Fibroblast of lung (primary cell): ENCODE measurements at regions not wholly inside any gene's neighbourhood (a gene's known extent, or its start where the extent isn't known, plus 50 kb on each side); places are given as distances from the start of the nearest gene placed in this dataset.

Source experiments
- DNase-seq, 2 donors: peaks; one replicate each; pipeline versions ENCODE4 v3.0.0 to v3.0.0-alpha.2; 2010; ENCODE audit warnings: low read depth in 2 of 2
- H2AFZ ChIP-seq: 2 replicates; pipeline ENCODE4 v1.5.1; 2012; ENCODE audit warnings: low read length, control low read depth, inconsistent platforms
- H3K27ac ChIP-seq: 2 replicates; pipeline ENCODE4 v1.5.1; 2011; ENCODE audit warnings: low read length, control low read depth; ENCODE audit not compliant: insufficient read depth
- H3K27me3 ChIP-seq: 2 replicates; pipeline ENCODE4 v1.5.1; 2011; ENCODE audit warnings: mild to moderate bottlenecking, low read length; ENCODE audit not compliant: control insufficient read depth, insufficient read depth
- H3K36me3 ChIP-seq: 2 replicates; pipeline ENCODE4 v1.5.1; 2011; ENCODE audit warnings: low read length; ENCODE audit not compliant: control insufficient read depth, insufficient read depth
- H3K4me1 ChIP-seq: 2 replicates; pipeline ENCODE4 v1.5.1; 2011; ENCODE audit warnings: low read length; ENCODE audit not compliant: control insufficient read depth, insufficient read depth; ENCODE audit errors: extremely low read depth
- H3K4me2 ChIP-seq: 2 replicates; pipeline ENCODE4 v1.5.1; 2011; ENCODE audit warnings: low read length, control low read depth; ENCODE audit not compliant: insufficient read depth; ENCODE audit errors: extremely low read depth
- H3K4me3 ChIP-seq, 4 experiments: fragments of 200-600 bp in 1 of 4; sonication (generic) in 1 of 4; replicated peaks in 1 of 4; 2 replicates each; pipeline ENCODE4 v1.5.1; 2011 to 2016; ENCODE audit warnings: low read length in 4 of 4, low read depth in 3 of 4, mild to moderate bottlenecking in 3 of 4, control low read depth in 2 of 4, inconsistent platforms in 1 of 4, mixed read lengths in 1 of 4; ENCODE audit not compliant: insufficient read depth in 1 of 4; ENCODE audit errors: control extremely low read depth in 1 of 4
- H3K79me2 ChIP-seq: 2 replicates; pipeline ENCODE4 v1.5.1; 2012; ENCODE audit warnings: mild to moderate bottlenecking, low read length, inconsistent platforms; ENCODE audit not compliant: control insufficient read depth, insufficient read depth
- H3K9ac ChIP-seq: 2 replicates; pipeline ENCODE4 v1.5.1; 2011; ENCODE audit warnings: mild to moderate bottlenecking, low read length, control low read depth; ENCODE audit not compliant: insufficient read depth
- H3K9me3 ChIP-seq: 2 replicates; pipeline ENCODE4 v1.5.1; 2012; ENCODE audit warnings: low read depth, low read length; ENCODE audit not compliant: control insufficient read depth, insufficient read depth
- H4K20me1 ChIP-seq: 2 replicates; pipeline ENCODE4 v1.5.1; 2011; ENCODE audit warnings: low read length; ENCODE audit not compliant: control insufficient read depth, insufficient read depth; ENCODE audit errors: extremely low read depth
- CTCF ChIP-seq, 2 donors: IDR thresholded peaks in 1 of 2; conservative IDR thresholded peaks in 1 of 2; 1 replicate in 1 of 2; 2 replicates in 1 of 2; pipeline ENCODE4 v1.5.1; 2011 to 2012; ENCODE audit warnings: low read length in 2 of 2, control low read depth in 1 of 2, inconsistent platforms in 1 of 2, low read depth in 1 of 2, mild to moderate bottlenecking in 1 of 2
- EZH2 ChIP-seq: IDR thresholded peaks from 2 replicates; pipeline ENCODE4 v1.5.1; 2012; ENCODE audit warnings: low read length, control low read depth, mild to moderate bottlenecking; ENCODE audit errors: missing control alignments

DNA sequence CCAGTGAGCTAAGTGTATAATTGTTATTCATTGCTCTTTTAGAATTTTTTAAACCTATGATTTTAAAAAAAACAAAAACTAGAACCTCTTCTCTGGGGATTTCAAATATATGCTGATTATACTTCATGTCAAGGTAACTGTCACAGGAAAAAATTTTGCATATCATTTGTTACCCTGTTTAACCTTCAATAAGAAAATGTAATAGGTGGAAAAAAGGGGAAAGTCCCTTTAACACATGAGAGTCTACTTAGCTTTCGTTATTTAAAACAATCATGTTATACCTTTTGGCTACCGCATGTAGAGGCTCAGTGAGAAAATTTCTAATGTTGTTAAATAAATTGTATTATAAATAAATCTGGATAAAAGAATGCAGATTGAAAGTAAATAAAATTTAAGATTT lies 190.1 kb upstream of the AKR1E2 start:
- H3K27ac ChIP-seq = no peak overlapping the region
- no peaks in the 10 kb centered on the region for H3K27me3 ChIP-seq
- no peak overlapping the region for H3K4me2 ChIP-seq
- no peaks in the 10 kb centered on the region for H3K36me3 ChIP-seq
- no peak overlapping the region for H3K9ac ChIP-seq
- no peaks in the 10 kb centered on the region for H3K79me2 ChIP-seq
- H3K4me3 ChIP-seq = no peak overlapping the region
- H2AFZ ChIP-seq = no peak overlapping the region
- TF ChIP-seq EZH2 (no peak), CTCF (conservative IDR thresholded peaks at IDR 0.05 in 1 of 2, IDR thresholded peaks at IDR 0.05 in 1 of 2; ENCODE audit: low read depth in 1 of 2, low read length in 2 of 2) (no peak)
- H3K9me3 ChIP-seq = no peaks in the 10 kb centered on the region
- H3K4me1 ChIP-seq = no peaks in the 10 kb centered on the region
- H4K20me1 ChIP-seq = no peaks in the 10 kb centered on the region
- DNase-seq = no peak

DNA sequence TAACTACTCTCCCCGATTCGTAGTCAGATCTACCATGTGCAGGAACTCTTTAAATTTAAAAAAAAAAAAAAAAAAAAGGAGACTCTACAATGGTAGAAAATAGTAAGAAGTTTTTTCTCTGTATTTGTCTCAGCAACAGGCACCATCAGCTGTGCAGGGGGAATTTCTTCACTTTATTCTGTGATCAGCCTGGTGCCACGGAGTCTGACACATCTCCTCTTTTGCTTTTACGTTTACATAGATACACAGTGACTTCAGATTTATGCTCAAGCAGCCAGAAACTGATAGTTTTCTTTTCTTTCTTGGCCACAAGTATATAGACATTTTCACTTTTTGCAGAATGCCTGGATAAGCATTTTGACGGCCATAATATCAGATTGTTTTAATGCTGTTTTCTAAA lies 190.6 kb upstream of the AKR1E2 start:
- no peak for TF ChIP-seq CTCF (conservative IDR thresholded peaks at IDR 0.05 in 1 of 2, IDR thresholded peaks at IDR 0.05 in 1 of 2; ENCODE audit: low read depth in 1 of 2, low read length in 2 of 2)
- TF ChIP-seq EZH2 = no peak
- Histone ChIP-seq H3K9me3 (no peaks in the 10 kb centered on the region), H2AFZ (no peak overlapping the region), H3K79me2 (no peaks in the 10 kb centered on the region), H3K27me3 (no peaks in the 10 kb centered on the region), H3K27ac (no peak overlapping the region), H3K9ac (no peak overlapping the region), H3K4me1 (no peaks in the 10 kb centered on the region), H3K4me3 (no peak overlapping the region), H3K36me3 (no peaks in the 10 kb centered on the region), H3K4me2 (no peak overlapping the region), H4K20me1 (no peaks in the 10 kb centered on the region)
- DNase-seq = peak in 1 of 2 donors; percentile 35

DNA sequence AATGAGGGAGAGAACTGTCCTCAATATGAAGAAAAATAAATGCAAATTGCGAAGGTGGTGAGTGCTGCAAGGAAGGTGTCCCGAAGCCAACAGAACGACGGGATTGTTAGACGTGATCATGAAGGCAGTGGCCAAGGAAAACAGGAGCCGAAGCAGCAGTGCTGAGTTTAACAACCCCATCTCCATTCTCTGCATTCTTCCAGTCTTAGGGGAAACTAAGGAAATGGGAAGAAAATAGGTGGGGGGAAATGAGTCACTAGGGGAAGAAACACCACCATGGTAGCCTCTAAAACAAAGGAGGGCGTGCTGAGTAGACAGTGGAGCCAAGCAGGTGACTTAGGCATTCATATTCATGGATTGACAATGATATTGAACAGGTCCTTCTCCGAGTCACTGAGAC lies 192.2 kb upstream of the AKR1E2 start:
- Histone ChIP-seq H3K9ac (no peak overlapping the region), H2AFZ (no peak overlapping the region), H3K4me1 (no peaks in the 10 kb centered on the region), H3K9me3 (no peaks in the 10 kb centered on the region), H3K4me3 (no peak overlapping the region), H3K4me2 (no peak overlapping the region), H3K79me2 (no peaks in the 10 kb centered on the region), H4K20me1 (no peaks in the 10 kb centered on the region), H3K36me3 (no peaks in the 10 kb centered on the region), H3K27ac (no peak overlapping the region), H3K27me3 (no peaks in the 10 kb centered on the region)
- TF ChIP-seq CTCF (conservative IDR thresholded peaks at IDR 0.05 in 1 of 2, IDR thresholded peaks at IDR 0.05 in 1 of 2; ENCODE audit: low read depth in 1 of 2, low read length in 2 of 2) (no peak), EZH2 (no peak)
- DNase-seq = no peak
